ENCODE measurements at regions not wholly inside any gene's neighbourhood (a gene's known extent, or its start where the extent isn't known, plus 50 kb on each side); places are given as distances from the start of the nearest gene placed in this dataset.

DNA sequence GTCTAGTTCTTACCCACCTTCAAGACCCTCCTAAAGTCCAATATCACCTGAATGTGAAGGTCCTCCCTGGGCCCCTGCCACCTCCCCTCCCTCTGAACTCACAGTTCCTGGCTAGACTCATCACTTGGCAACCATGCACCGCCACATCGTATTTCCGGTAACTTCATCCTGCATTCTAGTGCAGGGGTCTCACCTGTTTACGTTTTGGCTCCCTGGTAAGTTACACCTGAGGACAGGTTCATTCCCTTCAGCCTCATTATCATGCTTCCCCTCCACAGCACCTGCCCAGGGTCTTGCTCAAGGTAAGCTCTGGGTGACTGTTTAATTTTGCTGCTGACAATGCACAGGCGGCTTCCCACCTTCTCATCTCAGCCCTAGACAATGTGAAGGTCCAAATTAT, 93.1 kb downstream of the MIS18A start:
- H3K36me3 ChIP-seq (ENCODE audit: insufficient read depth, low read length, poor library complexity, severe bottlenecking): no peaks in the 10 kb centered on the region
- no peak for DNase-seq (ENCODE audit: low spot score)
- ChIA-PET CTCF (no interaction called here), POLR2A (ENCODE audit: low non-redundant PET) (no interaction called here)
- no peak for TF ChIP-seq EZH2 (IDR thresholded peaks at IDR 0.05; ENCODE audit: borderline replicate concordance, low read depth, low read length, poor library complexity, severe bottlenecking)
- TF ChIP-seq, protein P1, sequence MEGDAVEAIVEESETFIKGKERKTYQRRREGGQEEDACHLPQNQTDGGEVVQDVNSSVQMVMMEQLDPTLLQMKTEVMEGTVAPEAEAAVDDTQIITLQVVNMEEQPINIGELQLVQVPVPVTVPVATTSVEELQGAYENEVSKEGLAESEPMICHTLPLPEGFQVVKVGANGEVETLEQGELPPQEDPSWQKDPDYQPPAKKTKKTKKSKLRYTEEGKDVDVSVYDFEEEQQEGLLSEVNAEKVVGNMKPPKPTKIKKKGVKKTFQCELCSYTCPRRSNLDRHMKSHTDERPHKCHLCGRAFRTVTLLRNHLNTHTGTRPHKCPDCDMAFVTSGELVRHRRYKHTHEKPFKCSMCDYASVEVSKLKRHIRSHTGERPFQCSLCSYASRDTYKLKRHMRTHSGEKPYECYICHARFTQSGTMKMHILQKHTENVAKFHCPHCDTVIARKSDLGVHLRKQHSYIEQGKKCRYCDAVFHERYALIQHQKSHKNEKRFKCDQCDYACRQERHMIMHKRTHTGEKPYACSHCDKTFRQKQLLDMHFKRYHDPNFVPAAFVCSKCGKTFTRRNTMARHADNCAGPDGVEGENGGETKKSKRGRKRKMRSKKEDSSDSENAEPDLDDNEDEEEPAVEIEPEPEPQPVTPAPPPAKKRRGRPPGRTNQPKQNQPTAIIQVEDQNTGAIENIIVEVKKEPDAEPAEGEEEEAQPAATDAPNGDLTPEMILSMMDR (conservative IDR thresholded peaks at IDR 0.05; ENCODE audit: low read depth, low read length): no peak
- no peaks in the 10 kb centered on the region for H3K4me1 ChIP-seq (ENCODE audit: insufficient read depth, low read length, poor library complexity, severe bottlenecking)
- H3K9me3 ChIP-seq (ENCODE audit: low read depth, low read length, poor library complexity, severe bottlenecking): no peaks in the 10 kb centered on the region
- intact Hi-C loops (cut with micrococcal nuclease; ENCODE audit: unreplicated experiment): no loop called here
- H3K27me3 ChIP-seq (replicated peaks; ENCODE audit: insufficient read depth, low read depth, low read length, poor library complexity): peaks cover 45% of the 10 kb centered on the region
- no TSS peak for BruUV-seq (replicated peaks)
- H3K4me3 ChIP-seq (ENCODE audit: low read depth, low read length, poor library complexity, severe bottlenecking): no peak overlapping the region
- H3K27ac ChIP-seq (ENCODE audit: low read depth, low read length, poor library complexity, severe bottlenecking): no peak overlapping the region

DNA sequence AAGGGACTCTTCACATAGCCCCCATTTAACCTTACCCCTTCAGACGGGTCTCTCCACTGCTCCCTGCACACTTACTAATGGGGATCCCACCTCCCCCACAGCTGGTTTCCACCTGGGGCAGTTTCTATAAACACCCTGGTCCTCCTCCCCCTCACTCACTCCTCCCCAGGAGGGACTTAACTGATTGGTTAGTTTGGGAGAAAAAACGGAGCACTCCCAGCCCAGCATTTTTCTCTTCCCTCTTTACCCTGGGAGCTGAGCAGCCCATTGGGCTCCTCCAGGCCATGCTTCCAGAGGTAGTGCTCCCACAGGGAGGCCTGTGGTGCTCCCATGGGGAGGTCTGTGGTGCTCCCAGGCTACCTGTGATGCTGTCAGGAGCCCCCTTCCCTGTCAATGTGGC, 93.7 kb downstream of the MIS18A start:
- TF ChIP-seq EZH2 (IDR thresholded peaks at IDR 0.05; ENCODE audit: borderline replicate concordance, low read depth, low read length, poor library complexity, severe bottlenecking): no peak
- TF ChIP-seq, protein P1 (conservative IDR thresholded peaks at IDR 0.05; ENCODE audit: low read depth, low read length): no peak
- Histone ChIP-seq H3K27me3 (replicated peaks; ENCODE audit: insufficient read depth, low read depth, low read length, poor library complexity) (peaks cover 39% of the 10 kb centered on the region), H3K4me3 (ENCODE audit: low read depth, low read length, poor library complexity, severe bottlenecking) (no peak overlapping the region), H3K36me3 (ENCODE audit: insufficient read depth, low read length, poor library complexity, severe bottlenecking) (no peaks in the 10 kb centered on the region), H3K27ac (ENCODE audit: low read depth, low read length, poor library complexity, severe bottlenecking) (no peak overlapping the region), H3K4me1 (ENCODE audit: insufficient read depth, low read length, poor library complexity, severe bottlenecking) (no peaks in the 10 kb centered on the region), H3K9me3 (ENCODE audit: low read depth, low read length, poor library complexity, severe bottlenecking) (no peaks in the 10 kb centered on the region)
- POLR2A ChIA-PET (ENCODE audit: low non-redundant PET): no interaction called here
- CTCF ChIA-PET: no interaction called here
- no TSS peak for BruUV-seq (replicated peaks)
- no peak for DNase-seq (ENCODE audit: low spot score)
- intact Hi-C loops (cut with micrococcal nuclease; ENCODE audit: unreplicated experiment): no loop called here

DNA sequence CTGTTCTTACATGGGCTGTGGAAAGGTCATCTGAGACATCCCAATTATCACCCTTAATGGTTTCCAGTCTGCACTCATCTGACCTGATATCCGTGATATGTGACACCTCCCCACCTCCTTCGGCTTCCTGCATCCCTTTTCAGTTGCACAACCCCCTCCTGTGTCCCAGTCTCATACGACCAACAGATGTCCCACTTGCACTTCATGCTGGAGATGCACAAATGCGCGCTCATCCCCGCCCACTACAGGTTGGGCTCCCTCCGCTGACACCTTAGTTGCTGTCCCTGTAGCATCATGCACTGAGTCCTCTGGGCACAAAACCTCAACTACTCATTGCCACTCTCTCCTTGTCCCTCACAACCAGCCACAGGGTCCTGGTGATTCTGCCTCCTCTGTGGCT, 94.4 kb downstream of the MIS18A start:
- DNase-seq (ENCODE audit: low spot score): no peak
- CTCF ChIA-PET: no interaction called here
- H3K27me3 ChIP-seq (replicated peaks; ENCODE audit: insufficient read depth, low read depth, low read length, poor library complexity): peaks cover 36% of the 10 kb centered on the region
- TF ChIP-seq, protein P1 (conservative IDR thresholded peaks at IDR 0.05; ENCODE audit: low read depth, low read length): no peak
- TF ChIP-seq EZH2 (IDR thresholded peaks at IDR 0.05; ENCODE audit: borderline replicate concordance, low read depth, low read length, poor library complexity, severe bottlenecking): no peak
- H3K4me1 ChIP-seq (ENCODE audit: insufficient read depth, low read length, poor library complexity, severe bottlenecking): no peaks in the 10 kb centered on the region
- H3K9me3 ChIP-seq (ENCODE audit: low read depth, low read length, poor library complexity, severe bottlenecking): no peaks in the 10 kb centered on the region
- H3K27ac ChIP-seq (ENCODE audit: low read depth, low read length, poor library complexity, severe bottlenecking): no peak overlapping the region
- intact Hi-C loops (cut with micrococcal nuclease; ENCODE audit: unreplicated experiment): no loop called here
- no TSS peak for BruUV-seq (replicated peaks)
- H3K36me3 ChIP-seq (ENCODE audit: insufficient read depth, low read length, poor library complexity, severe bottlenecking): no peaks in the 10 kb centered on the region
- POLR2A ChIA-PET (ENCODE audit: low non-redundant PET): no interaction called here
- no peak overlapping the region for H3K4me3 ChIP-seq (ENCODE audit: low read depth, low read length, poor library complexity, severe bottlenecking)

All from A673 (cell line).